ENCODE measurements at regions not wholly inside any gene's neighbourhood (a gene's known extent, or its start where the extent isn't known, plus 50 kb on each side); places are given as distances from the start of the nearest gene placed in this dataset.

DNA sequence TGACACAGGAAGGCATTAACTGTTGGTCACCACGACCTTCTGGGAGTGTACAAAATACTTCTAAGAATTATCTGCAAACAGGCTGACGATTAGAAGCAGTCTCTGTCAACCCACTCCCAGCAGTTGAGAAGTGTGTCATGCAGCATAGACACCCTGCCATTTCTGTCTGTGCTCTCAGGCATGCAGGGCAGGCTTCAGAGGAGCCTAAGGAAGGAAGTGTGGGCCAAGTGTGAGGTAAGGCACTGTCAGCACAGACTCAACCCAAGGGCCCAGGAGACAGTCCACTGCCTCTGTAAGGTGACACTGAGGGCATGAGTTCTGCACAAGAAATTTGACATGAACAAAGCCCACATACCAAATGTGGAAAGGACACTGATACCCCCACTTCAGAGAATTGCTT, 109.0 kb upstream of the VIPR2 start:
- TF ChIP-seq, protein P1, sequence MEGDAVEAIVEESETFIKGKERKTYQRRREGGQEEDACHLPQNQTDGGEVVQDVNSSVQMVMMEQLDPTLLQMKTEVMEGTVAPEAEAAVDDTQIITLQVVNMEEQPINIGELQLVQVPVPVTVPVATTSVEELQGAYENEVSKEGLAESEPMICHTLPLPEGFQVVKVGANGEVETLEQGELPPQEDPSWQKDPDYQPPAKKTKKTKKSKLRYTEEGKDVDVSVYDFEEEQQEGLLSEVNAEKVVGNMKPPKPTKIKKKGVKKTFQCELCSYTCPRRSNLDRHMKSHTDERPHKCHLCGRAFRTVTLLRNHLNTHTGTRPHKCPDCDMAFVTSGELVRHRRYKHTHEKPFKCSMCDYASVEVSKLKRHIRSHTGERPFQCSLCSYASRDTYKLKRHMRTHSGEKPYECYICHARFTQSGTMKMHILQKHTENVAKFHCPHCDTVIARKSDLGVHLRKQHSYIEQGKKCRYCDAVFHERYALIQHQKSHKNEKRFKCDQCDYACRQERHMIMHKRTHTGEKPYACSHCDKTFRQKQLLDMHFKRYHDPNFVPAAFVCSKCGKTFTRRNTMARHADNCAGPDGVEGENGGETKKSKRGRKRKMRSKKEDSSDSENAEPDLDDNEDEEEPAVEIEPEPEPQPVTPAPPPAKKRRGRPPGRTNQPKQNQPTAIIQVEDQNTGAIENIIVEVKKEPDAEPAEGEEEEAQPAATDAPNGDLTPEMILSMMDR (IDR thresholded peaks at IDR 0.05; ENCODE audit: low read depth, low read length, missing input control): no peak
- TF ChIP-seq, protein P2, sequence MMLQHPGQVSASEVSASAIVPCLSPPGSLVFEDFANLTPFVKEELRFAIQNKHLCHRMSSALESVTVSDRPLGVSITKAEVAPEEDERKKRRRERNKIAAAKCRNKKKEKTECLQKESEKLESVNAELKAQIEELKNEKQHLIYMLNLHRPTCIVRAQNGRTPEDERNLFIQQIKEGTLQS (IDR thresholded peaks at IDR 0.05): no peak
- TF ChIP-seq RXRA (IDR thresholded peaks at IDR 0.05) (no peak), YY1 (IDR thresholded peaks at IDR 0.05) (no peak)
- TF ChIP-seq, protein P3, sequence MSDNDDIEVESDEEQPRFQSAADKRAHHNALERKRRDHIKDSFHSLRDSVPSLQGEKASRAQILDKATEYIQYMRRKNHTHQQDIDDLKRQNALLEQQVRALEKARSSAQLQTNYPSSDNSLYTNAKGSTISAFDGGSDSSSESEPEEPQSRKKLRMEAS (IDR thresholded peaks at IDR 0.05): no peak

Data from liver (tissue), 3 donors.